GM19025 (cell line): ENCODE measurements at regions not wholly inside any gene's neighbourhood (a gene's known extent, or its start where the extent isn't known, plus 50 kb on each side); places are given as distances from the start of the nearest gene placed in this dataset.

Experiments
- ATAC-seq: cut with Tn5 transposase; IDR thresholded peaks from one replicate; pipeline ENCODE4 v1.9.1; 2021; ENCODE audit warnings: mild to moderate bottlenecking, low read depth, moderate library complexity; ENCODE audit not compliant: unreplicated experiment

DNA sequence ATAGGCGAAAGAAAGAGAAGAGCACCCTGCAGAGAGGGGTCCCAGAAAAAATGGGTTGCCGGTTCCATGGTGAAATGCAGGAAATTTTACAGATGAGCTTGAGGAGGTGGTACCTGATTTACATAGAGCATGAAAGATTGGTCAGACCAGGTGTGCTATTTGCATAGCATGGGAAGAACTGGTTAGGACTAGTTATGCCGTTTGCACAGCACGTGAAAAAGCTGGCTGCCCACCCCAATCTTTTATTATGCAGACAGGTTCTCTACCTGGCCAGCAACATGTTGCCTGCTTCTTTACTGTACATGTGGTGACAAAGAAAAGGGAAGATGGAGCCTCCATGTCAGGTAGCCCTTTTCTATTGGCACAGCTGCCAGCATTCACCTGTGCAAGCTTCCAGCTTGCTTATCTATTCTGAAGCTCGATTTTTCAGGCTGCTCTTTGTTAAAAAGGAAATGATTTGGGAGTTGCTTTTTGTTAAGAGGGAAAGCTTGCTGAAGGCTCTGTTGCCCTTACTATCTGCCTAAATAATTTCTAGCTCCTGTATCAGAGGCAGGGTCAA, 62.9 kb upstream of the ELK3 start:
- no peak for ATAC-seq

- no peak for ATAC-seq
Observed at GRCh38 chr12:96132819-96133218, 61.4 kb upstream of the ELK3 start.

- no peak for ATAC-seq
Observed at GRCh38 chr12:96134200-96134599, 60.0 kb upstream of the ELK3 start.

DNA sequence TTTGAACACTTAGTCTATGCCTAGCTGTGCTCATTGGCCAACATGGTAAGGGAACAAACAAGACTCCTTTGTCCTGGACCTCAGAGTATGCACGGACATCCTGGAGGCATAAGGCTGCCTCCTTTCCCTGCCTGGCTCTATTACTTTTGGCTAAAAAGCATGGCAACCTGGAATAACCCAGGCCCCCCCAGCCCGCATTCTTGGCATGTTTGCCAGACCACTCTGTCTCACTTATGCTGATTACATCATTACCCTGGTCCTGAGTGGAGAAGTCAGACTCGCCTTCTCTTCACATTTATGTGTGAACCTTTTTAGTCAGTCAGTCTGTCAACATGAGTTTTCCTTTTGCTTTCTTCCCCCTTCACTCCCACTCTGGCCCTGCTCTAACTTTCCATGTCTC, 58.0 kb upstream of the ELK3 start:
- ATAC-seq, result no peak

GRCh38 chr12:96136725-96137378, 57.3 kb upstream of the ELK3 start:
- ATAC-seq, result no peak

DNA sequence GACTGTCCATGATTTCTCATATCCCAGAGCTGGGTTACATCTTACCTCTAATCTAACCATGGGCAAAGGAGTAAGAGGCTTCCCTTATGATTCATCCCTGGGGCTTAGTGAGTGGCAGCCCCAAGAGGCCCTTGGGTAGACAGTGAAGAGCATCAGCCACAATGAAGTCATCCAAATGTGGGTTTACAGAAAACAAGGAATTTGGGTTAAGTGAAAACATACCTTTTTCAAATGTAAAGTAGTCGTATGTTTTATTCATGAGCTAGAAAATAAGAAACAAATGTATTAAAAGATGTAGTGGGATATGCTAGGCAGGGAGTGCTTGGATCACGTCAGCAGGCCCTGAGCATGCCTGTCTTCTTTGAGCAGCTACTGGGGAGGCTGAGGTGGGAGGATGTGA, 54.0 kb upstream of the ELK3 start:
- ATAC-seq, result no peak

GRCh38 chr12:96141216-96141912, 52.8 kb upstream of the ELK3 start:
- ATAC-seq, result no peak

DNA sequence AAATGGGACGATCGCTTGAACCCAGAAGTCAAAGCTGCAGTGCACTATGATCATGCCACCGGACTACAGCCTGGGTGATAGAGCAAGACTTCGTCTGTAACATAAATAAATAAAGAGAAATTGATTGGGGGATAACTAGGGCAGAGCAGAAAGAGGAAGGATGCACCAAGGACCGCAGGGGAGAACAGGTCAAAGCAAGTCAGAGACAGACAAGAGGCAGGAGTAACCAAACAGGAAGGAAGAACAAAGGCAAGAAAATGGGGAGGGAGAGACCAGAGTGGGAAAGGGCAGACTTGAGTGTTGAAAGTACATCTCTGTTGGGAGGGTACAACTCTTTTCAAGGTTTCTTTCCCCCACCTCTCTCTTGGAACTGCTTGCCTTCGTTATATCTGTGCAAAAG, 50.8 kb upstream of the ELK3 start:
- no peak for ATAC-seq

DNA sequence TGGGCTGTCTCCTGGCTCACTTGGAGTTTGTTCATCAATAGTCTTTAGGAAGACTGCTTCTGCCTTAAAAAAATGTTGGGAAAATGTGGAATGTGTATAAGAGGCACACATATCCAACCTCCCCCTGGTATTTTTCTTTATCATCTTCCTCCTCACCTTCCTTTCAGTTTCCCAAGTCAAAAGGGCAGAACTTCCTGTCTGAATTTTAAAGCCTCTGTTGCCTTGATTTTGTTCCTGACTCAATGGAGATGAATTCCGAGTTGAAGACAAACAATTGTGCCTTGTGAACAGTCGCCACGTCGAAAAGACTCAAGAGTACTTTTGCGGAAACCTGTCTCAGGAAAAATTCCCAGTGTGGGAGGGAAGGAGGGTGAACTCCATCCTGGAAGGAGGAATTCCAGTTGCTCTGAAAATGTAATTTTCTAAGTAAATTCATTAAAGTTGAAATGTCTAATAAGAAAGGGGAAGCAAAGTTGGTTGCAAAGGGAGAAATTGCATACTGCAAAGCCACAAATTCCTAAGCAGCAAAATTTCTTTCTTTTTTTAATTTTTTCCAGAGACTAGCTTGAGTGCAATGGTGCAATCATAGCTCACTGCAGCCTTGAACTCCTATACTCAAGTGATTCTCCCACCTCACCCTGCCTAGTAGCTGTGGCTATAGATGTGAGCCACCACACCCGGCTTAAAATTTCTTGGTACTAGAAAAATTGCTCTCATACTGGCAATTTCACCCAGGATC, 50.2 kb upstream of the ELK3 start:
- no peak for ATAC-seq
